ENCODE measurements at regions not wholly inside any gene's neighbourhood (a gene's known extent, or its start where the extent isn't known, plus 50 kb on each side); places are given as distances from the start of the nearest gene placed in this dataset.

- Histone ChIP-seq H3K4me1 (no peaks in the 10 kb centered on the region), H3K27me3 (no peaks in the 10 kb centered on the region), H3K27ac (no peak overlapping the region), H3K4me3 (replicated peaks in 1 of 3) (no peak overlapping the region), H3K9me3 (no peaks in the 10 kb centered on the region), H3K36me3 (no peaks in the 10 kb centered on the region)
- intact Hi-C loops (cut with DNase I) = no loop called here
- WGBS, 2 donors = 40 to 51% methylated on average over 3 of the region's 3 CpGs
- no peak for TF ChIP-seq CTCF (IDR thresholded peaks at IDR 0.05)
- DNase-seq = no peak
Observed at GRCh38 chr6:71621918-71622519, 264.3 kb upstream of the RIMS1 start.

- H3K9me3 ChIP-seq = no peaks in the 10 kb centered on the region
- H3K4me3 ChIP-seq (replicated peaks in 1 of 3) = no peak overlapping the region
- TF ChIP-seq POLR2A (IDR thresholded peaks at IDR 0.05) (no peak), CTCF (IDR thresholded peaks at IDR 0.05) (no peak)
- H3K27ac ChIP-seq = no peak overlapping the region
- WGBS, 2 donors = 70 to 73% methylated on average over 2 of the region's 2 CpGs
- H3K27me3 ChIP-seq = no peaks in the 10 kb centered on the region
- no peaks in the 10 kb centered on the region for H3K36me3 ChIP-seq
- H3K4me1 ChIP-seq = no peaks in the 10 kb centered on the region
- intact Hi-C loops (cut with DNase I) = no loop called here
- DNase-seq = no peak
Observed at GRCh38 chr6:71642120-71642519, 244.2 kb upstream of the RIMS1 start.

- WGBS, 2 donors = 93 to 97% methylated on average over 4 of the region's 4 CpGs
- TF ChIP-seq POLR2A (IDR thresholded peaks at IDR 0.05) = no peak
- no peak for TF ChIP-seq CTCF (IDR thresholded peaks at IDR 0.05)
- no peak overlapping the region for H3K4me3 ChIP-seq (replicated peaks in 1 of 3)
- no peaks in the 10 kb centered on the region for H3K9me3 ChIP-seq
- H3K4me1 ChIP-seq = no peaks in the 10 kb centered on the region
- H3K36me3 ChIP-seq = no peaks in the 10 kb centered on the region
- no peaks in the 10 kb centered on the region for H3K27me3 ChIP-seq
- no peak for DNase-seq
- H3K27ac ChIP-seq = no peak overlapping the region
- intact Hi-C loops (cut with DNase I) = no loop called here
Observed at GRCh38 chr6:71642793-71643192, 243.6 kb upstream of the RIMS1 start.

- H3K27ac ChIP-seq = no peak overlapping the region
- TF ChIP-seq POLR2A (IDR thresholded peaks at IDR 0.05) = no peak
- no peak for TF ChIP-seq CTCF (IDR thresholded peaks at IDR 0.05)
- H3K4me1 ChIP-seq = no peaks in the 10 kb centered on the region
- no peak overlapping the region for H3K4me3 ChIP-seq (replicated peaks in 1 of 3)
- no peaks in the 10 kb centered on the region for H3K27me3 ChIP-seq
- WGBS, 2 donors = 89 to 92% methylated on average over 2 to 3 of the region's 3 CpGs
- DNase-seq = no peak
- no peaks in the 10 kb centered on the region for H3K9me3 ChIP-seq
- intact Hi-C loops (cut with DNase I) = no loop called here
- no peaks in the 10 kb centered on the region for H3K36me3 ChIP-seq
Observed at GRCh38 chr6:71645299-71645698, 241.1 kb upstream of the RIMS1 start.

- H3K4me3 ChIP-seq (replicated peaks in 1 of 3) = no peak overlapping the region
- no peaks in the 10 kb centered on the region for H3K9me3 ChIP-seq
- H3K36me3 ChIP-seq = no peaks in the 10 kb centered on the region
- H3K27me3 ChIP-seq = no peaks in the 10 kb centered on the region
- DNase-seq = no peak
- no peak overlapping the region for H3K27ac ChIP-seq
- 69 to 76% methylated on average over 2 of the region's 2 CpGs for WGBS, 2 donors
- H3K4me1 ChIP-seq = no peaks in the 10 kb centered on the region
- no peak for TF ChIP-seq POLR2A (IDR thresholded peaks at IDR 0.05)
- no peak for TF ChIP-seq CTCF (IDR thresholded peaks at IDR 0.05)
- intact Hi-C loops (cut with DNase I) = no loop called here
Observed at GRCh38 chr6:71649915-71650314, 236.4 kb upstream of the RIMS1 start.

Data from thyroid gland (tissue), 4 donors.